WERI-Rb-1 (cell line): ENCODE measurements at regions not wholly inside any gene's neighbourhood (a gene's known extent, or its start where the extent isn't known, plus 50 kb on each side); places are given as distances from the start of the nearest gene placed in this dataset.

ENCODE experiments used
- DNase-seq: peaks from one replicate; pipeline ENCODE4 v3.0.0-alpha.2; 2020
- H3K27ac ChIP-seq: fragments of 250-450 bp; sonication (Bioruptor Pico); 2 replicates; pipeline ENCODE4 v1.5.1; 2020; ENCODE audit warnings: mild to moderate bottlenecking, moderate library complexity
- H3K27me3 ChIP-seq: fragments of 250-450 bp; sonication (Bioruptor Pico); 2 replicates; pipeline ENCODE4 v1.5.1; 2021; ENCODE audit warnings: mild to moderate bottlenecking, low read depth, moderate library complexity; ENCODE audit not compliant: insufficient read depth, severe bottlenecking
- H3K36me3 ChIP-seq: fragments of 250-450 bp; sonication (Bioruptor Pico); 2 replicates; pipeline ENCODE4 v1.5.1; 2020; ENCODE audit warnings: mild to moderate bottlenecking, moderate library complexity
- H3K4me3 ChIP-seq: 2 replicates; pipeline ENCODE4 v1.5.1; 2011; ENCODE audit warnings: low read depth, mild to moderate bottlenecking, control low read depth, low read length
- H3K9me3 ChIP-seq: fragments of 250-450 bp; sonication (Bioruptor Pico); 2 replicates; pipeline ENCODE4 v1.5.1; 2021; ENCODE audit warnings: mild to moderate bottlenecking, moderate library complexity; ENCODE audit not compliant: severe bottlenecking
- TF ChIP-seq, protein P1 (sequence below): IDR thresholded peaks from 2 replicates; pipeline ENCODE4 v1.5.1; 2011; ENCODE audit warnings: low read depth, mild to moderate bottlenecking, control low read depth, inconsistent platforms, low read length

DNA sequence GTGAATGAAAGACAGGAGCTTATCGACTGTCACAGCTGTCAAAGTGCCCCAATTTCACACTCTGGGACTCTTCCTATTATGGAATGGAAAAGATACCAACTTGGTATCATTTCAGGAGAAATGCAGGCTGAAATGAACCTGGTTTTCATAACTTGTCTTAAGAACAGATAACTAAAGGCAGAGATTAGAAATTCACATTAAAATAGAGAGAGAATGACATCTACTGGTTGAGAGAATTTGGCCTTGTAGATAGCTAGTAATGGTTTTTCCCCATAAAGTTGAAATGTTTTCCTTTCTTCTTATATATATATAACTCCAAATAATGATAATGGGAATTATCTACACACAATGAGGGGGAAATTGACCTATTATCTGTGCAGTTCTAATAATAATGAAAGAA lies 600.2 kb upstream of the CCNG1 start:
- H3K27me3 ChIP-seq: peaks cover 32% of the 10 kb centered on the region
- no peak for DNase-seq
- no peak overlapping the region for H3K27ac ChIP-seq
- H3K9me3 ChIP-seq: no peaks in the 10 kb centered on the region
- TF ChIP-seq, protein P1, sequence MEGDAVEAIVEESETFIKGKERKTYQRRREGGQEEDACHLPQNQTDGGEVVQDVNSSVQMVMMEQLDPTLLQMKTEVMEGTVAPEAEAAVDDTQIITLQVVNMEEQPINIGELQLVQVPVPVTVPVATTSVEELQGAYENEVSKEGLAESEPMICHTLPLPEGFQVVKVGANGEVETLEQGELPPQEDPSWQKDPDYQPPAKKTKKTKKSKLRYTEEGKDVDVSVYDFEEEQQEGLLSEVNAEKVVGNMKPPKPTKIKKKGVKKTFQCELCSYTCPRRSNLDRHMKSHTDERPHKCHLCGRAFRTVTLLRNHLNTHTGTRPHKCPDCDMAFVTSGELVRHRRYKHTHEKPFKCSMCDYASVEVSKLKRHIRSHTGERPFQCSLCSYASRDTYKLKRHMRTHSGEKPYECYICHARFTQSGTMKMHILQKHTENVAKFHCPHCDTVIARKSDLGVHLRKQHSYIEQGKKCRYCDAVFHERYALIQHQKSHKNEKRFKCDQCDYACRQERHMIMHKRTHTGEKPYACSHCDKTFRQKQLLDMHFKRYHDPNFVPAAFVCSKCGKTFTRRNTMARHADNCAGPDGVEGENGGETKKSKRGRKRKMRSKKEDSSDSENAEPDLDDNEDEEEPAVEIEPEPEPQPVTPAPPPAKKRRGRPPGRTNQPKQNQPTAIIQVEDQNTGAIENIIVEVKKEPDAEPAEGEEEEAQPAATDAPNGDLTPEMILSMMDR: no peak
- H3K4me3 ChIP-seq: no peak overlapping the region
- H3K36me3 ChIP-seq: no peaks in the 10 kb centered on the region

DNA sequence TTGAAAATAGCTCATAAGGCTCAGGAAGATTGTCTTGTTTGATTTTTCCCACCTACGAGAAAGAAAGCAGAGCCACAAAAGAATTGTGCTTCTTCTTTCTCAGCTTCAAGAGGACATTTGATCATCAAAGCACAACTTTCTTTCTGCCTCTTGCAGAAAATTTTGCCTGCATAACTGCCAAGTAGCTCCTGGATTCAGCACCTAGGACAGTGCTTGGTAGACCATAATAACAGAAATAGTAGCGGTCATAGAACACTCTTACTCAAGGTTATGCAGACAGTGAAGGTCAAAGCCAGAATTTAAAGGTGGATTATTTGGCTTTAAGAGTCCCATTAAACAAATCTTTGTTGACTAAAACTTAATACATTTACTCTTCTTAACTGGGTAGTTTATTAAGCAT lies 594.7 kb upstream of the CCNG1 start:
- Histone ChIP-seq H3K4me3 (no peak overlapping the region), H3K36me3 (no peaks in the 10 kb centered on the region), H3K27ac (no peak overlapping the region), H3K9me3 (no peaks in the 10 kb centered on the region), H3K27me3 (peaks cover 28% of the 10 kb centered on the region)
- TF ChIP-seq, protein P1: no peak
- DNase-seq: no peak

DNA sequence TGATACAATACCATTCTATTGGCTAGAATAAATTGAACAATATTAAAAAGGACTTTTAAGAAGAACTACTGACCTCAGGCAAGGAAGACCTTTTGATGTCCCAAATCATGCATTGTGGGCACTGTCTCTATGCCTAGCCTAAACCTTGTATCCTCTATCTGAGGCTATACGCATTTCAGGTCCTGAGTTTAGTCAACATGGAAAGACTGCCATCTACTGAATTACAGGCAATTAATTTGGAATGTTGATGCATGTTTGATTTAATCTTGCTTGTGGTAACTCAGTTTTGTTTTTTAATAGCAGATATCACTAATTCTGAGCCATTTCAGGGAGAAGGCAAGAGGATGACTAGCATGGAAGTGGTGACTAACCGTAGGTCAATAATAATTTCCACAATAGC lies 585.3 kb upstream of the CCNG1 start:
- Histone ChIP-seq H3K27ac (no peak overlapping the region), H3K27me3 (peaks cover 4% of the 10 kb centered on the region), H3K9me3 (no peaks in the 10 kb centered on the region), H3K36me3 (no peaks in the 10 kb centered on the region), H3K4me3 (no peak overlapping the region)
- no peak for DNase-seq
- TF ChIP-seq, protein P1: no peak

DNA sequence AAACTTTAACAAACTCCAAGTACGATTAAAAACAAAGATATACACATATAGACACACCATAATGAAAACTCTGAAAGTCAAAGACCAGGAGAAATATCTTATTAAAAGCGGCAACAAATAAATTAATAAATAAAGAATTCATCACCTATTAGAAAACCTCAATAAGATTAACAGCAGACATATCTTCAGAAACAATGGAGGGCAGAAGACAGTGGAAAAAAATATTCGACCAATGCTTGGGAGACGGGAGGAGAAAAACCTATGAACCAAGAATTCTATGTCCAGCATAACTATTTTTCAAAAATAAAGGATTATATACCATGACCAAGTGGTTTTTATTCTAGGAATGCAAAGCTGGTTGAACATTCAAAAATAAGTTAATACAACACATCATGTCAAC lies 578.6 kb upstream of the CCNG1 start:
- TF ChIP-seq, protein P1: no peak
- H3K36me3 ChIP-seq: no peaks in the 10 kb centered on the region
- H3K27ac ChIP-seq: no peak overlapping the region
- no peak overlapping the region for H3K4me3 ChIP-seq
- H3K27me3 ChIP-seq: peaks cover 7% of the 10 kb centered on the region
- DNase-seq: no peak
- no peaks in the 10 kb centered on the region for H3K9me3 ChIP-seq

DNA sequence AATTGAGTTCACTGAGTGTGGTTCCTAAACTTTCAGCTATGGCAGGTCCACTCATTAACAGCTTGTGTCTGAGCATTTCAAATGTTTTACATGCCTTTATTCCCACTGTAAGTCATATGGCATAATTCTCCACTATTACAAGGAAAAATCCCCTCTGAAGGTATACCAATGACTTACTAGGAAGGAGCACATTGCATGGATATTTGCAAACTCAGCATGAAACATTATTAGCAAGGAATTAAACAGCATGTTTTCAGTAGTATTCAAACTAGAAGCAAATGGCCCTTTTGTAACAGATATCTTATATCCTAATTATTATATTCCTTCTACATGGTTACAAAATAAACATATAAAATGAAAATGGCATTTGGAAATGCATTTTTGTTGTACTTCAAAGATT lies 566.4 kb upstream of the CCNG1 start:
- Histone ChIP-seq H3K27ac (no peak overlapping the region), H3K36me3 (no peaks in the 10 kb centered on the region), H3K27me3 (peaks cover 28% of the 10 kb centered on the region), H3K9me3 (no peaks in the 10 kb centered on the region), H3K4me3 (no peak overlapping the region)
- no peak for DNase-seq
- TF ChIP-seq, protein P1: no peak

DNA sequence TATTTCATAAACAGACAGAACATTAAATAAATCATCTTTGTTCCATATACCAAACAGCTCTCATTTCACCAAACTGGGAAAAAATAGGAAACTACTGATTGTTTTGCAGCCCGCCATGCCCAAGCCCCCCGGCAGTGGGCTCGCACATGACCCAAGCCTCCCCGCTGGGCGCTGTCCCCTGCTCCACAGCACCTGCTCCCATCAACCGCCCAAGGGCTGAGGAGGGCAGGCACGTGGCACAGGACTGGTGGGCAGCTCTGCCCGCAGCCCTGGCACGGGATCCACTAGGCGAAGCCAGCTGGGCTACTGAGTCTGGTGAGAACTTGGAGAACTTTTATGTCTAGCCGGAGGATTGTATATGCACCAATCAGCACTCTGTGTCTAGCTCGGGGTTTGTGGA lies 554.8 kb upstream of the CCNG1 start:
- DNase-seq: no peak
- Histone ChIP-seq H3K4me3 (no peak overlapping the region), H3K27ac (no peak overlapping the region), H3K36me3 (no peaks in the 10 kb centered on the region), H3K27me3 (peaks cover 48% of the 10 kb centered on the region), H3K9me3 (no peaks in the 10 kb centered on the region)
- TF ChIP-seq, protein P1: no peak
